ENCODE measurements at regions not wholly inside any gene's neighbourhood (a gene's known extent, or its start where the extent isn't known, plus 50 kb on each side); places are given as distances from the start of the nearest gene placed in this dataset.

GRCh38 chr2:188894979-188895378 lies 79.2 kb upstream of the COL3A1 start:
- no peak for TF ChIP-seq GATA2 (IDR thresholded peaks at IDR 0.05; ENCODE audit: low read depth, low read length)
- no peak for TF ChIP-seq GATA3 (IDR thresholded peaks at IDR 0.05; ENCODE audit: low read depth, low read length)
